Neural cell (in vitro differentiated cells): ENCODE measurements at regions not wholly inside any gene's neighbourhood (a gene's known extent, or its start where the extent isn't known, plus 50 kb on each side); places are given as distances from the start of the nearest gene placed in this dataset.

Experiments used
- H2AFZ ChIP-seq: fragments of 200-600, 300-800 bp; sonication (generic), shearing (Covaris generic); 2 replicates; pipeline ENCODE4 v1.6.0; 2014; ENCODE audit warnings: low read depth, mild to moderate bottlenecking, antibody characterized with exemption, low read length, moderate library complexity
- H3F3A ChIP-seq: fragments of 200-600 bp; shearing (Covaris generic); 2 replicates; pipeline ENCODE4 v1.6.1; 2016; ENCODE audit warnings: mild to moderate bottlenecking, moderate library complexity, mixed read lengths, antibody characterized with exemption, low read length; ENCODE audit not compliant: insufficient read depth, poor library complexity, severe bottlenecking
- H3K27ac ChIP-seq: fragments of 200-600, 300-800 bp; sonication (generic), shearing (Covaris generic); 2 replicates; pipeline ENCODE4 v1.5.1; 2014; ENCODE audit warnings: mild to moderate bottlenecking, low read length, moderate library complexity
- H3K27me3 ChIP-seq: fragments of 300-800, 200-600 bp; sonication (generic), shearing (Covaris generic); 2 replicates; pipeline ENCODE4 v1.6.0; 2014; ENCODE audit warnings: mild to moderate bottlenecking, low read depth, low read length, moderate library complexity; ENCODE audit not compliant: insufficient read depth
- H3K36me3 ChIP-seq: fragments of 300-800, 200-600 bp; sonication (generic), shearing (Covaris generic); 2 replicates; pipeline ENCODE4 v1.5.1; 2014; ENCODE audit warnings: mild to moderate bottlenecking, antibody characterized with exemption, low read length, moderate library complexity; ENCODE audit not compliant: insufficient read depth
- H3K4me2 ChIP-seq: fragments of 300-800, 200-600 bp; sonication (generic), shearing (Covaris generic); 2 replicates; pipeline ENCODE4 v1.6.0; 2014; ENCODE audit warnings: mild to moderate bottlenecking, low read length
- H3K4me3 ChIP-seq: fragments of 300-800, 200-600 bp; sonication (generic), shearing (Covaris generic); 2 replicates; pipeline ENCODE4 v1.5.1; 2014; ENCODE audit warnings: mild to moderate bottlenecking, low read length, moderate library complexity
- H3K79me2 ChIP-seq: fragments of 200-600 bp; shearing (Covaris generic); replicated peaks from 2 replicates; pipeline ENCODE4 v1.6.0; 2014; ENCODE audit warnings: mild to moderate bottlenecking, low read length, moderate library complexity; ENCODE audit not compliant: insufficient read depth
- H3K9ac ChIP-seq: fragments of 300-800, 200-600 bp; sonication (generic), shearing (Covaris generic); 2 replicates; pipeline ENCODE4 v1.6.1; 2016; ENCODE audit warnings: mild to moderate bottlenecking, low read length, mixed read lengths
- H3K9me2 ChIP-seq: fragments of 200-600 bp; shearing (Covaris generic); 2 replicates; pipeline ENCODE4 v1.6.1; 2016; ENCODE audit warnings: mild to moderate bottlenecking, low read length, mixed read lengths; ENCODE audit not compliant: insufficient read depth
- H3K9me3 ChIP-seq: fragments of 200-600, 300-800 bp; sonication (generic), shearing (Covaris generic); 2 replicates; pipeline ENCODE4 v1.6.1; 2016; ENCODE audit warnings: mild to moderate bottlenecking, mixed run types, low read length, moderate library complexity, mixed read lengths
- H4K20me1 ChIP-seq: fragments of 200-600 bp; shearing (Covaris generic); 2 replicates; pipeline ENCODE4 v1.6.1; 2016; ENCODE audit warnings: mild to moderate bottlenecking, mixed run types; ENCODE audit not compliant: insufficient read depth
- EP300 ChIP-seq: fragments of 450-650 bp; conservative IDR thresholded peaks from 2 replicates; pipeline ENCODE4 v1.6.1; 2014; ENCODE audit warnings: antibody characterized with exemption, mild to moderate bottlenecking, moderate library complexity; ENCODE audit not compliant: poor library complexity, severe bottlenecking
- EZH2 ChIP-seq: fragments of 200-600, 300-800 bp; shearing (Covaris generic), sonication (generic); IDR thresholded peaks from 2 replicates; pipeline ENCODE4 v1.6.1; 2014; ENCODE audit warnings: antibody characterized with exemption, low read length, borderline replicate concordance, mild to moderate bottlenecking; ENCODE audit not compliant: insufficient read depth, poor library complexity, severe bottlenecking
- MXI1 ChIP-seq: fragments of 450-650 bp; conservative IDR thresholded peaks from 2 replicates; pipeline ENCODE4 v1.6.1; 2014; ENCODE audit warnings: antibody characterized with exemption, mild to moderate bottlenecking; ENCODE audit not compliant: poor library complexity, severe bottlenecking
- POLR2AphosphoS5 ChIP-seq: IDR thresholded peaks from 2 replicates; pipeline ENCODE4 v1.6.1; 2012
- RAD21 ChIP-seq: fragments of 450-650 bp; conservative IDR thresholded peaks from 2 replicates; pipeline ENCODE4 v1.6.1; 2014; ENCODE audit warnings: antibody characterized with exemption, mild to moderate bottlenecking, moderate library complexity
- REST ChIP-seq: IDR thresholded peaks from 2 replicates; pipeline ENCODE4 v1.6.1; 2012; ENCODE audit warnings: borderline replicate concordance
- SMC3 ChIP-seq: fragments of 450-650 bp; conservative IDR thresholded peaks from 2 replicates; pipeline ENCODE4 v1.6.1; 2014; ENCODE audit warnings: antibody characterized with exemption, mild to moderate bottlenecking, moderate library complexity; ENCODE audit not compliant: poor library complexity
- TAF1 ChIP-seq: IDR thresholded peaks from 2 replicates; pipeline ENCODE4 v1.6.1; 2012; ENCODE audit warnings: low read depth
- TF ChIP-seq, protein P1 (sequence below): fragments of 450-650 bp; IDR thresholded peaks from 2 replicates; pipeline ENCODE4 v1.5.1; 2014; ENCODE audit warnings: antibody characterized with exemption, mild to moderate bottlenecking, moderate library complexity; ENCODE audit not compliant: poor library complexity, severe bottlenecking

DNA sequence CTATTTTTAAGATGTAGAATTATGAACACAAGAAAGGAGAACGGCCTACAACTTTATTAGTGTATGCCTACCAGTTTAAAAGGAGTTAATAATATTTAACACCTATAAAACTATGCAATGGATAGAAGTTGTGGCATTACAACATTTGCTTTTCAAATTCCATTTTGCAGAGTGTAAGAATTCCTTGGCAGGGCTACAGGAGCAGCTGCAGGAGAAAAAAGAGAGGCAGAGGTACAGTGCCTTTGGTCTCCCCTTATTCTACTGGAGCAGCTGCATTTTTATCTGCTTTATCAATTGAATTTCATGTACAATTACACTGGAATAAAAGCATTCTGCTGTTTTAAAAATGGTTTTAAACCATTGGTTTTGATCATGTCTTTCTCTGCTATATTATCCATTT, 145.7 kb upstream of the KCNH8 start (continued):
- TF ChIP-seq MXI1 (no peak), TAF1 (no peak), POLR2AphosphoS5 (no peak)

DNA sequence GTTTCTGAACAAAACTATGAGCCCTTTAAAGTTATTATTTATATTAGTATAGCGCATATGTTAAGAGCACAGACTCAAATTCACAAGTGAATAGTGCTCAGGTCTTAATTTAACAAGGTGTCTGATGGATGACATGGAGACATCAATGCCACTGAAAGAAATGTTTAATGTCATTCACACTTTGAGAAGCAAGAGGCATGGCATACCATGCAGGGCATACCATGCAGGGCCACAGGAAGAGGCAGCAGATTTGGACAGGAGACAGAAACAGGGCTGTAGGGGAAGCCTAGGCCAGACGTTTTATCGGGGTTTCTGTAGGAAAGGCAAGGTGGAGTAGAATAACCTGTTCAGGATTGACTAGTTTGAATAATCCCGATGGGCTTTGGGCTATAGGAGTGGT, 150.2 kb upstream of the KCNH8 start:
- Histone ChIP-seq H3K9me3 (no peaks in the 10 kb centered on the region), H3K9me2 (no peaks in the 10 kb centered on the region), H2AFZ (no peak overlapping the region), H3K27ac (no peak overlapping the region), H3K4me2 (no peak overlapping the region), H3K9ac (no peak overlapping the region), H3K4me3 (no peak overlapping the region), H3K36me3 (no peaks in the 10 kb centered on the region), H3F3A (no peaks in the 10 kb centered on the region), H3K79me2 (no peaks in the 10 kb centered on the region), H3K27me3 (no peaks in the 10 kb centered on the region), H4K20me1 (no peaks in the 10 kb centered on the region)
- TF ChIP-seq REST: no peak
- no peak for TF ChIP-seq RAD21

DNA sequence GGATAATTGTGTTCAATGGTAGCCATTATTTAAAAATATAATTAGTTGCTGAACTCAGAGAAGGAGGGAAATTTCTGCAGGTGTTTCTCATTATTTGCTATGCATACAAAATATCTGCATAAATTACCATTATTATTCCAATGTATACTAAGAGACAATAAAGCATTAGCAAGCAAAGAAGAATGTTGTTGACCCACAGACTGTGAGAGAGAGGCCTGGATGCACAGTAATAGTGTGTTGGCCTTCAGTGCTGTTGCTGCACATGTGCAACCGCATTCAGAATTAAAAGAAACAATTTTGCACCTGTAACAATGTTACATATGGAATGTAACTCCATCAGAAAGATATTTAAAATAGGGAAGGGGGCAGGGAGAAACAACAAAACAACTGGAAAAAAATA, 155.6 kb upstream of the KCNH8 start:
- no peaks in the 10 kb centered on the region for H3K9me3 ChIP-seq
- H3F3A ChIP-seq: no peaks in the 10 kb centered on the region
- no peaks in the 10 kb centered on the region for H3K79me2 ChIP-seq
- H2AFZ ChIP-seq: no peak overlapping the region
- no peak overlapping the region for H3K4me2 ChIP-seq
- H4K20me1 ChIP-seq: no peaks in the 10 kb centered on the region
- no peak for TF ChIP-seq POLR2AphosphoS5
- no peak for TF ChIP-seq REST
- TF ChIP-seq SMC3: no peak
- no peak for TF ChIP-seq EZH2
- TF ChIP-seq MXI1: no peak
- no peak for TF ChIP-seq EP300
- no peak for TF ChIP-seq TAF1
- TF ChIP-seq, protein P1, sequence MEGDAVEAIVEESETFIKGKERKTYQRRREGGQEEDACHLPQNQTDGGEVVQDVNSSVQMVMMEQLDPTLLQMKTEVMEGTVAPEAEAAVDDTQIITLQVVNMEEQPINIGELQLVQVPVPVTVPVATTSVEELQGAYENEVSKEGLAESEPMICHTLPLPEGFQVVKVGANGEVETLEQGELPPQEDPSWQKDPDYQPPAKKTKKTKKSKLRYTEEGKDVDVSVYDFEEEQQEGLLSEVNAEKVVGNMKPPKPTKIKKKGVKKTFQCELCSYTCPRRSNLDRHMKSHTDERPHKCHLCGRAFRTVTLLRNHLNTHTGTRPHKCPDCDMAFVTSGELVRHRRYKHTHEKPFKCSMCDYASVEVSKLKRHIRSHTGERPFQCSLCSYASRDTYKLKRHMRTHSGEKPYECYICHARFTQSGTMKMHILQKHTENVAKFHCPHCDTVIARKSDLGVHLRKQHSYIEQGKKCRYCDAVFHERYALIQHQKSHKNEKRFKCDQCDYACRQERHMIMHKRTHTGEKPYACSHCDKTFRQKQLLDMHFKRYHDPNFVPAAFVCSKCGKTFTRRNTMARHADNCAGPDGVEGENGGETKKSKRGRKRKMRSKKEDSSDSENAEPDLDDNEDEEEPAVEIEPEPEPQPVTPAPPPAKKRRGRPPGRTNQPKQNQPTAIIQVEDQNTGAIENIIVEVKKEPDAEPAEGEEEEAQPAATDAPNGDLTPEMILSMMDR: no peak
- TF ChIP-seq RAD21: no peak
- no peaks in the 10 kb centered on the region for H3K27me3 ChIP-seq
- no peaks in the 10 kb centered on the region for H3K36me3 ChIP-seq
- H3K4me3 ChIP-seq: no peak overlapping the region
- H3K27ac ChIP-seq: no peak overlapping the region
- H3K9ac ChIP-seq: no peak overlapping the region
- H3K9me2 ChIP-seq: no peaks in the 10 kb centered on the region
